ENCODE measurements at regions not wholly inside any gene's neighbourhood (a gene's known extent, or its start where the extent isn't known, plus 50 kb on each side); places are given as distances from the start of the nearest gene placed in this dataset.

DNA sequence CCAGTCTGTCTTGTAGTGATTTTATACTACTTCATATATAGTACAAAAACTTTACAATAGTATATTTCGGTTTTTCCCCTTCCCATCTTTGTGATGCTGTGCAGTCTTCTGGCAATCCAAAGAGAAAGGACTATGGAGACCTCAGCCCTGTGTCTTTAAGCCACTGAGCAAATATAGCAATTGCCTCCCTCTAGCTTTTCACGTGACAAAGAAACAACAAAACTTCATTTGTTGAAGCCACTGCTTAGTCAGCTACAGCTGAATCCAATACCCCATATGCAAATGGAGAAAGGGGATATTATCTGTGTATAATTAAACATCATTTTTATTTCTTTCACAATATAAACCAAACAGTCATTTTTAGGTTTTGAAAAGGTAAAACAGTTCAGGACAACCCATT is 142.8 kb upstream of the STK32A start:
- H3K36me3 ChIP-seq (replicated peaks in 1 of 2; ENCODE audit: control insufficient read depth in 1 of 2, insufficient read depth in 2 of 2, low read length in 2 of 2): no peaks in the 10 kb centered on the region
- WGBS (ENCODE audit: insufficient coverage): 80% methylated on average over 1 of the region's 2 CpGs

DNA sequence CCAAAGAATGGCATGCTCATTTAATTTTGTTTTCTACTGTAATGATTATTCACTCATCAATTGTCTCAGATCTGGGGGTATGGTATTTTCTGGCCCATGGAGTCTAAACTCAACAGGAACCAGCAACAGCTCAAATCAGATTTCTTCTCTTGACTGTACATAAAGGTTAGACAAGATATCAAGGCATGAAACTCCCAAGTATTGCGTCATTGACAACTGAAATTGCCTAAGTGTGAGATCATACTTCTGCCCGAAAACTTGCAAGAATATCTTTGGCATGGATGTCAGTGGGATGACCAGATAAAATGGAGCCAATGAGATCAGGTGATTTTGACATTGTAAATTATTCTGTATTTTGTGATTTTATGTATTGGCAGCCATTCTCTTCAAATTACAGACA is 141.7 kb upstream of the STK32A start:
- Mint-ChIP-seq H3K27ac (no peak overlapping the region), H3K9me3 (peaks cover 0 to 3% (median 0%) of the 10 kb centered on the region in 7 donors), H3K27me3 (ENCODE audit: low read depth in 3 of 3) (peaks cover 2 to 4% (median 2%) of the 10 kb centered on the region in 3 donors), H3K36me3 (no peaks in the 10 kb centered on the region), H3K4me3 (no peak overlapping the region), H3K4me1 (no peaks in the 10 kb centered on the region)
- no peak overlapping the region for H2AFZ ChIP-seq (ENCODE audit: insufficient read depth, low read depth, low read length, poor library complexity, severe bottlenecking)
- TF ChIP-seq CTCF (IDR thresholded peaks at IDR 0.05): no peak
- no peak overlapping the region for H3K27ac ChIP-seq (ENCODE audit: low read depth in 1 of 2, low read length in 2 of 2)
- no peak overlapping the region for H3K9ac ChIP-seq (ENCODE audit: insufficient read depth, low read length, poor library complexity, severe bottlenecking)
- DNase-seq: no peak
- H3K27me3 ChIP-seq (ENCODE audit: control insufficient read depth in 2 of 2, insufficient read depth in 2 of 2, low read length in 2 of 2): no peaks in the 10 kb centered on the region
- intact Hi-C loops (cut with micrococcal nuclease): no loop called here
- H3K79me2 ChIP-seq (ENCODE audit: insufficient read depth, low read length): no peaks in the 10 kb centered on the region
- H3K9me3 ChIP-seq (replicated peaks in 1 of 2; ENCODE audit: control insufficient read depth in 1 of 2, insufficient read depth in 1 of 2, low read length in 2 of 2): no peaks in the 10 kb centered on the region
- no peaks in the 10 kb centered on the region for H3K4me1 ChIP-seq (ENCODE audit: control insufficient read depth in 1 of 2, insufficient read depth in 2 of 2, low read length in 2 of 2)
- no peak overlapping the region for H3K4me3 ChIP-seq (replicated peaks in 1 of 3; ENCODE audit: low read depth in 2 of 3, low read length in 3 of 3)
- 43% methylated on average over 1 of the region's 2 CpGs for WGBS (ENCODE audit: insufficient coverage)
- no peaks in the 10 kb centered on the region for H4K20me1 ChIP-seq (ENCODE audit: insufficient read depth, low read length)
- H3K36me3 ChIP-seq (replicated peaks in 1 of 2; ENCODE audit: control insufficient read depth in 1 of 2, insufficient read depth in 2 of 2, low read length in 2 of 2): no peaks in the 10 kb centered on the region
- no peak overlapping the region for H3K4me2 ChIP-seq (replicated peaks; ENCODE audit: extremely low read depth, low read length, poor library complexity, severe bottlenecking)

More for the DNA sequence above, 142.8 kb upstream of the STK32A start:
- Histone ChIP-seq H3K9me3 (replicated peaks in 1 of 2; ENCODE audit: control insufficient read depth in 1 of 2, insufficient read depth in 1 of 2, low read length in 2 of 2) (no peaks in the 10 kb centered on the region), H2AFZ (ENCODE audit: insufficient read depth, low read depth, low read length, poor library complexity, severe bottlenecking) (no peak overlapping the region), H3K27me3 (ENCODE audit: control insufficient read depth in 2 of 2, insufficient read depth in 2 of 2, low read length in 2 of 2) (no peaks in the 10 kb centered on the region), H3K9ac (ENCODE audit: insufficient read depth, low read length, poor library complexity, severe bottlenecking) (no peak overlapping the region), H3K4me3 (replicated peaks in 1 of 3; ENCODE audit: low read depth in 2 of 3, low read length in 3 of 3) (no peak overlapping the region), H3K79me2 (ENCODE audit: insufficient read depth, low read length) (no peaks in the 10 kb centered on the region), H3K4me1 (ENCODE audit: control insufficient read depth in 1 of 2, insufficient read depth in 2 of 2, low read length in 2 of 2) (no peaks in the 10 kb centered on the region), H3K27ac (ENCODE audit: low read depth in 1 of 2, low read length in 2 of 2) (no peak overlapping the region), H3K4me2 (replicated peaks; ENCODE audit: extremely low read depth, low read length, poor library complexity, severe bottlenecking) (no peak overlapping the region), H4K20me1 (ENCODE audit: insufficient read depth, low read length) (no peaks in the 10 kb centered on the region)
- H3K36me3 Mint-ChIP-seq: no peaks in the 10 kb centered on the region
- H3K9me3 Mint-ChIP-seq: peaks cover 0 to 3% (median 0%) of the 10 kb centered on the region in 7 donors
- H3K27ac Mint-ChIP-seq: no peak overlapping the region
- intact Hi-C loops (cut with micrococcal nuclease): no loop called here
- H3K27me3 Mint-ChIP-seq (ENCODE audit: low read depth in 3 of 3): peaks cover 2 to 4% (median 2%) of the 10 kb centered on the region in 3 donors
- H3K4me3 Mint-ChIP-seq: no peak overlapping the region
- TF ChIP-seq CTCF (IDR thresholded peaks at IDR 0.05): no peak
- DNase-seq: no peak
- no peaks in the 10 kb centered on the region for H3K4me1 Mint-ChIP-seq

Measured in CD14-positive monocyte (primary cell).